H9 (cell line): ENCODE measurements at regions not wholly inside any gene's neighbourhood (a gene's known extent, or its start where the extent isn't known, plus 50 kb on each side); places are given as distances from the start of the nearest gene placed in this dataset.
A peak's percentile ranks its signal among the peaks of the same experiment; 100 is the strongest.

Experiments used
- DNase-seq: peaks from one replicate; pipeline ENCODE4 v3.0.0-alpha.2; 2017
- H2AFZ ChIP-seq: one replicate; pipeline ENCODE4 v1.6.1; 2013; ENCODE audit warnings: mild to moderate bottlenecking, low read length, control low read depth, moderate library complexity
- H2AK5ac ChIP-seq: 2 replicates; pipeline ENCODE4 v1.6.1; 2013; ENCODE audit warnings: low read length, control low read depth, mixed read lengths; ENCODE audit not compliant: insufficient read length
- H2BK120ac ChIP-seq: one replicate; pipeline ENCODE4 v1.6.1; 2013; ENCODE audit warnings: low read depth, mild to moderate bottlenecking, low read length, control low read depth, inconsistent platforms; ENCODE audit not compliant: poor library complexity, severe bottlenecking
- H2BK12ac ChIP-seq: 2 replicates; pipeline ENCODE4 v1.6.1; 2013; ENCODE audit warnings: low read length, control low read depth, mixed read lengths, low read depth; ENCODE audit not compliant: insufficient read length
- H2BK15ac ChIP-seq: 2 replicates; pipeline ENCODE4 v1.6.1; 2013; ENCODE audit warnings: low read depth, low read length, control low read depth
- H2BK20ac ChIP-seq: one replicate; pipeline ENCODE4 v1.6.1; 2013; ENCODE audit warnings: low read depth, mild to moderate bottlenecking, low read length, control low read depth, inconsistent platforms; ENCODE audit not compliant: poor library complexity, severe bottlenecking
- H2BK5ac ChIP-seq: 2 replicates; pipeline ENCODE4 v1.6.1; 2013; ENCODE audit warnings: low read length, control low read depth, mixed read lengths; ENCODE audit not compliant: insufficient read length
- H3K14ac ChIP-seq: 2 replicates; pipeline ENCODE4 v1.6.1; 2013; ENCODE audit warnings: low read length, control low read depth; ENCODE audit not compliant: insufficient read depth
- H3K18ac ChIP-seq: 2 replicates; pipeline ENCODE4 v1.6.1; 2013; ENCODE audit warnings: low read depth, mild to moderate bottlenecking, mixed read lengths, low read length, control low read depth; ENCODE audit not compliant: insufficient read length
- H3K23ac ChIP-seq: 2 replicates; pipeline ENCODE4 v1.6.1; 2013; ENCODE audit warnings: low read length, control low read depth, mixed read lengths, low read depth; ENCODE audit not compliant: insufficient read length
- H3K23me2 ChIP-seq: 2 replicates; pipeline ENCODE4 v1.6.1; 2013; ENCODE audit warnings: low read depth, mild to moderate bottlenecking, mixed read lengths, low read length, control low read depth; ENCODE audit not compliant: insufficient read length, poor library complexity, severe bottlenecking
- H3K27ac ChIP-seq: 2 replicates; pipeline ENCODE4 v1.5.1; 2013; ENCODE audit warnings: low read length, control low read depth, mixed read lengths, low read depth; ENCODE audit not compliant: insufficient read length
- H3K27me3 ChIP-seq: 2 replicates; pipeline ENCODE4 v1.6.1; 2013; ENCODE audit warnings: low read length, control low read depth, inconsistent platforms; ENCODE audit not compliant: insufficient read depth
- H3K4ac ChIP-seq: 2 replicates; pipeline ENCODE4 v1.6.1; 2013; ENCODE audit warnings: low read depth, mild to moderate bottlenecking, control low read depth, inconsistent platforms, low read length, moderate library complexity
- H3K4me1 ChIP-seq: 2 replicates; pipeline ENCODE4 v1.6.1; 2013; ENCODE audit warnings: low read length, control low read depth, inconsistent platforms; ENCODE audit not compliant: insufficient read depth
- H3K4me2 ChIP-seq: 2 replicates; pipeline ENCODE4 v1.6.1; 2013; ENCODE audit warnings: low read length, control low read depth, mixed read lengths; ENCODE audit not compliant: insufficient read length, insufficient read depth
- H3K56ac ChIP-seq: 2 replicates; pipeline ENCODE4 v1.6.1; 2013; ENCODE audit warnings: low read depth, mild to moderate bottlenecking, mixed read lengths, low read length, control low read depth; ENCODE audit not compliant: insufficient read length
- H3K79me1 ChIP-seq: 2 replicates; pipeline ENCODE4 v1.6.1; 2013; ENCODE audit warnings: low read depth, mild to moderate bottlenecking, moderate library complexity, low read length, control low read depth, inconsistent platforms; ENCODE audit not compliant: insufficient read depth, poor library complexity, severe bottlenecking
- H3K79me2 ChIP-seq: 2 replicates; pipeline ENCODE4 v1.6.1; 2013; ENCODE audit warnings: low read length, control low read depth, inconsistent platforms; ENCODE audit not compliant: insufficient read depth
- H3K9ac ChIP-seq: 2 replicates; pipeline ENCODE4 v1.6.1; 2013; ENCODE audit warnings: low read length, control low read depth, mixed read lengths; ENCODE audit not compliant: insufficient read length; ENCODE audit errors: extremely low read depth
- H3K9me3 ChIP-seq: one replicate; pipeline ENCODE4 v1.6.1; 2013; ENCODE audit warnings: low read depth, low read length, inconsistent platforms; ENCODE audit not compliant: control insufficient read depth
- H3T11ph ChIP-seq: one replicate; pipeline ENCODE4 v1.6.1; 2013; ENCODE audit warnings: mild to moderate bottlenecking, low read length, control low read depth, inconsistent platforms
- H4K20me1 ChIP-seq: one replicate; pipeline ENCODE4 v1.6.1; 2013; ENCODE audit not compliant: control insufficient read depth, insufficient read length, insufficient read depth
- H4K5ac ChIP-seq: 2 replicates; pipeline ENCODE4 v1.6.1; 2013; ENCODE audit warnings: low read depth, mild to moderate bottlenecking, mixed read lengths, low read length, control low read depth; ENCODE audit not compliant: insufficient read length
- H4K8ac ChIP-seq: replicated peaks from 2 replicates; pipeline ENCODE4 v1.6.1; 2013; ENCODE audit warnings: low read length, control low read depth, mixed read lengths, low read depth; ENCODE audit not compliant: insufficient read length
- H4K91ac ChIP-seq: 2 replicates; pipeline ENCODE4 v1.6.1; 2013; ENCODE audit warnings: low read depth, mild to moderate bottlenecking, moderate library complexity, mixed read lengths, low read length, control low read depth; ENCODE audit not compliant: insufficient read length
- H3K27ac Mint-ChIP-seq, 3 experiments: 2 replicates in 2 of 3; 3 replicates in 1 of 3; pipeline ENCODE4 v1.8.0; 2020 to 2021; ENCODE audit warnings: mixed read lengths in 3 of 3, mild to moderate bottlenecking in 1 of 3, moderate library complexity in 1 of 3
- H3K27me3 Mint-ChIP-seq: 2 replicates; pipeline ENCODE4 v1.8.0; 2021; ENCODE audit warnings: low read depth, mild to moderate bottlenecking, moderate library complexity, mixed read lengths
- H3K36me3 Mint-ChIP-seq, 3 experiments: 2 replicates in 2 of 3; 3 replicates in 1 of 3; pipeline ENCODE4 v1.8.0; 2020 to 2021; ENCODE audit warnings: low read depth in 3 of 3, mixed read lengths in 3 of 3; ENCODE audit not compliant: insufficient read depth in 1 of 3
- H3K4me1 Mint-ChIP-seq, 2 experiments: 2 replicates each; pipeline ENCODE4 v1.8.0; 2020; ENCODE audit warnings: mixed read lengths in 2 of 2
- H3K4me3 Mint-ChIP-seq, 2 experiments: 2 replicates in 1 of 2; 3 replicates in 1 of 2; pipeline ENCODE4 v1.8.0; 2020 to 2021; ENCODE audit warnings: mild to moderate bottlenecking in 2 of 2, mixed read lengths in 2 of 2, moderate library complexity in 1 of 2
- H3K9me3 Mint-ChIP-seq, 2 experiments: 2 replicates in 1 of 2; 3 replicates in 1 of 2; pipeline ENCODE4 v1.8.0; 2020; ENCODE audit warnings: mild to moderate bottlenecking in 2 of 2, mixed read lengths in 2 of 2, moderate library complexity in 1 of 2
- CTCF ChIP-seq: fragments of 200-600 bp; sonication (generic); conservative IDR thresholded peaks from 3 replicates; pipeline ENCODE4 v1.8.0; 2021; ENCODE audit warnings: antibody characterized with exemption, mild to moderate bottlenecking
- WGBS: extraction: QIAGEN DNeasy Blood & Tissue Kit; methylation state at CpG from one replicate; pipeline ENCODE4 v1.1.7; 2013; ENCODE audit warnings: missing lambda C conversion rate, low lambda C conversion rate, mixed read lengths; ENCODE audit not compliant: insufficient read length; ENCODE audit errors: extremely low coverage; 5-methylcytosine and 5-hydroxymethylcytosine counted together

- H3K27ac ChIP-seq, result no peak overlapping the region
- no peak overlapping the region for H2AK5ac ChIP-seq
- H3K56ac ChIP-seq, result no peak overlapping the region
- H4K5ac ChIP-seq, result no peak overlapping the region
- Mint-ChIP-seq H3K4me1 (peaks cover 13% of the 10 kb centered on the region in 2 experiments), H3K27me3 (0 out of 2 replicates have a peak, but pooled peaks cover 2% of the 10 kb centered on the region), H3K9me3 (peaks cover 10 to 32% of the 10 kb centered on the region in 2 experiments; a peak in 4 of 5 replicates), H3K4me3 (no peak overlapping the region), H3K27ac (peak overlapping the region in 1 of 3 experiments; percentile 5; a peak in 1 of 7 replicates), H3K36me3 (peaks cover 21 to 53% (median 25%) of the 10 kb centered on the region in 3 experiments; a peak in 6 of 7 replicates)
- H3K23ac ChIP-seq, result no peak overlapping the region
- no peak overlapping the region for H2BK120ac ChIP-seq
- H4K20me1 ChIP-seq, result no peaks in the 10 kb centered on the region
- TF ChIP-seq CTCF, result no peak
- no peaks in the 10 kb centered on the region for H3K9me3 ChIP-seq
- no peaks in the 10 kb centered on the region for H3K79me1 ChIP-seq
- H3K79me2 ChIP-seq, result no peaks in the 10 kb centered on the region
- H3T11ph ChIP-seq, result no peak overlapping the region
- no peak overlapping the region for H3K9ac ChIP-seq
- no peak overlapping the region for H2AFZ ChIP-seq
- no peaks in the 10 kb centered on the region for H3K4me1 ChIP-seq
- H4K91ac ChIP-seq, result no peak overlapping the region
- no peaks in the 10 kb centered on the region for H3K23me2 ChIP-seq
- no peak overlapping the region for H2BK20ac ChIP-seq
- no peak overlapping the region for H2BK12ac ChIP-seq
- no peak overlapping the region for H3K14ac ChIP-seq
- DNase-seq, result no peak
- H2BK15ac ChIP-seq, result no peak overlapping the region
- no CpG with 5 or more reads among the region's 2 CpGs for WGBS
- H3K4ac ChIP-seq, result no peak overlapping the region
- no peak overlapping the region for H3K4me2 ChIP-seq
- no peaks in the 10 kb centered on the region for H3K27me3 ChIP-seq
- H4K8ac ChIP-seq, result no peak overlapping the region
- H3K18ac ChIP-seq, result no peak overlapping the region
- H2BK5ac ChIP-seq, result no peak overlapping the region
These were observed 1506.8 kb downstream of the PCDH18 start for GRCh38 chr4:136025540-136025939.
